Endothelial cell of umbilical vein (primary cell): ENCODE measurements at regions not wholly inside any gene's neighbourhood (a gene's known extent, or its start where the extent isn't known, plus 50 kb on each side); places are given as distances from the start of the nearest gene placed in this dataset.

Source experiments
- BruUV-seq: library from RNA; stranded (reverse); fragments of 400-500 nt; replicated peaks from 2 replicates; lab custom pipeline; 2021; lab: Mats Ljungman, UMichigan
- CTCF ChIA-PET: fragments of 300-600, 350-600 bp; sonication (Branson Sonifier 250); formaldehyde crosslinking; loops from one replicate; lab custom pipeline; 2021; ENCODE audit warnings: antibody characterized with exemption, inconsistent platforms; lab: Charles Lee
- POLR2A ChIA-PET: fragments of 300-600, 350-600 bp; sonication (Branson Sonifier 250); formaldehyde crosslinking; loops from one replicate; lab custom pipeline; 2021; ENCODE audit warnings: antibody characterized with exemption, inconsistent platforms; lab: Charles Lee
- DNase-seq: peaks from one replicate; pipeline ENCODE4 v3.0.0-alpha.2; 2011; ENCODE audit warnings: low read depth, low spot score
- FAIRE-seq: peaks from 2 replicates; lab custom pipeline; 2011; peaks lifted over from hg19 to GRCh38; lab: Jason Lieb, UNC
- H2AFZ ChIP-seq: 2 replicates; pipeline ENCODE4 v1.6.0; 2012; ENCODE audit warnings: low read depth, low read length, control low read depth, inconsistent platforms
- H3K27ac ChIP-seq: 2 replicates; pipeline ENCODE4 v1.5.1; 2011; ENCODE audit warnings: low read depth, mild to moderate bottlenecking, control low read depth, low read length, moderate library complexity; ENCODE audit not compliant: insufficient read depth
- H3K27me3 ChIP-seq, 2 experiments: 2 replicates each; pipeline versions ENCODE4 v1.6.0 to v1.6.1; 2011; ENCODE audit warnings: low read length in 2 of 2, mixed read lengths in 1 of 2; ENCODE audit not compliant: control insufficient read depth in 2 of 2, insufficient read depth in 2 of 2
- H3K36me3 ChIP-seq, 2 experiments: 2 replicates in 1 of 2; 3 replicates in 1 of 2; pipeline ENCODE4 v1.5.1; 2011; ENCODE audit warnings: low read length in 2 of 2, mild to moderate bottlenecking in 1 of 2, moderate library complexity in 1 of 2; ENCODE audit not compliant: control insufficient read depth in 2 of 2, insufficient read depth in 2 of 2; ENCODE audit errors: extremely low read depth in 1 of 2
- H3K4me1 ChIP-seq: 3 replicates; pipeline ENCODE4 v1.5.1; 2011; ENCODE audit warnings: mild to moderate bottlenecking, low read length; ENCODE audit not compliant: control insufficient read depth, insufficient read depth; ENCODE audit errors: extremely low read depth
- H3K4me2 ChIP-seq: 2 replicates; pipeline ENCODE4 v1.6.1; 2011; ENCODE audit warnings: low read length, control low read depth, mixed read lengths; ENCODE audit not compliant: insufficient read depth
- H3K4me3 ChIP-seq, 3 experiments: fragments of 200-600 bp in 1 of 3; sonication (generic), shearing (Covaris generic) in 1 of 3; replicated peaks in 1 of 3; 2 replicates each; pipeline ENCODE4 v1.5.1; 2011 to 2016; ENCODE audit warnings: control low read depth in 3 of 3, low read length in 3 of 3, mild to moderate bottlenecking in 2 of 3, inconsistent platforms in 1 of 3, low read depth in 1 of 3, moderate library complexity in 1 of 3; ENCODE audit not compliant: insufficient read depth in 1 of 3
- H3K79me2 ChIP-seq: 2 replicates; pipeline ENCODE4 v1.6.0; 2012; ENCODE audit warnings: low read length, inconsistent platforms; ENCODE audit not compliant: control insufficient read depth, insufficient read depth
- H3K9ac ChIP-seq: replicated peaks from 2 replicates; pipeline ENCODE3; 2011; ENCODE audit warnings: low read length, control low read depth; ENCODE audit not compliant: insufficient read depth; ENCODE audit errors: extremely low read depth
- H3K9me1 ChIP-seq: replicated peaks from 3 replicates; pipeline ENCODE4 v1.6.0; 2011; ENCODE audit warnings: mild to moderate bottlenecking, low read length; ENCODE audit not compliant: control insufficient read depth, insufficient read depth; ENCODE audit errors: extremely low read depth
- H3K9me3 ChIP-seq: replicated peaks from 2 replicates; pipeline ENCODE4 v1.5.1; 2012; ENCODE audit warnings: low read length, inconsistent platforms; ENCODE audit not compliant: control insufficient read depth, insufficient read depth
- H4K20me1 ChIP-seq: replicated peaks from 2 replicates; pipeline ENCODE3; 2011; ENCODE audit warnings: mild to moderate bottlenecking, low read length; ENCODE audit not compliant: control insufficient read depth, insufficient read depth; ENCODE audit errors: extremely low read depth
- FOS ChIP-seq: IDR thresholded peaks from 2 replicates; pipeline ENCODE4 v1.6.1; 2011; ENCODE audit warnings: mild to moderate bottlenecking, low read length, moderate library complexity, borderline replicate concordance; ENCODE audit not compliant: insufficient read depth
- GATA2 ChIP-seq: IDR thresholded peaks from 2 replicates; pipeline ENCODE4 v1.7.0; 2011; ENCODE audit warnings: low read depth, mild to moderate bottlenecking, moderate library complexity, mixed read lengths, low read length; ENCODE audit not compliant: insufficient read length, insufficient read depth
- JUN ChIP-seq: IDR thresholded peaks from 2 replicates; pipeline ENCODE4 v1.6.1; 2011; ENCODE audit warnings: borderline replicate concordance, low read depth; ENCODE audit not compliant: insufficient read length, insufficient read depth
- MYC ChIP-seq: IDR thresholded peaks from one replicate; pipeline ENCODE4 v1.6.1; 2011; ENCODE audit warnings: mild to moderate bottlenecking, low read depth, low read length
- POLR2A ChIP-seq: IDR thresholded peaks from 2 replicates; pipeline ENCODE4 v1.6.1; 2012; ENCODE audit warnings: low read depth, mild to moderate bottlenecking, control low read depth, low read length
- POLR2AphosphoS5 ChIP-seq: IDR thresholded peaks from 2 replicates; pipeline ENCODE4 v1.6.1; 2012; ENCODE audit warnings: low read depth, mild to moderate bottlenecking, control low read depth, low read length, moderate library complexity; ENCODE audit not compliant: insufficient read depth
- dilution Hi-C: fragments of 300-500 bp; cut with MboI; formaldehyde crosslinking; loops from one replicate; pipeline ENCODE4 v1.15.0; 2019; ENCODE audit warnings: low sequenced_read_pairs; ENCODE audit not compliant: extremely low pct_ligation_motif_present
- intact Hi-C: fragments of 100-400 bp; cut with micrococcal nuclease; formaldehyde crosslinking; loops from one replicate; pipeline ENCODE4 v1.10.0; 2022
- TF ChIP-seq, protein P1 (sequence below), 2 donors: IDR thresholded peaks; 1 replicate in 1 of 2; 2 replicates in 1 of 2; pipeline ENCODE4 v1.5.1; 2011; ENCODE audit warnings: low read length in 2 of 2, mild to moderate bottlenecking in 2 of 2, moderate library complexity in 2 of 2, control low read depth in 1 of 2, inconsistent platforms in 1 of 2, low read depth in 1 of 2; ENCODE audit not compliant: insufficient read depth in 1 of 2; ENCODE audit errors: extremely low read depth in 1 of 2

- TF ChIP-seq GATA2 = no peak
- TF ChIP-seq, protein P1, sequence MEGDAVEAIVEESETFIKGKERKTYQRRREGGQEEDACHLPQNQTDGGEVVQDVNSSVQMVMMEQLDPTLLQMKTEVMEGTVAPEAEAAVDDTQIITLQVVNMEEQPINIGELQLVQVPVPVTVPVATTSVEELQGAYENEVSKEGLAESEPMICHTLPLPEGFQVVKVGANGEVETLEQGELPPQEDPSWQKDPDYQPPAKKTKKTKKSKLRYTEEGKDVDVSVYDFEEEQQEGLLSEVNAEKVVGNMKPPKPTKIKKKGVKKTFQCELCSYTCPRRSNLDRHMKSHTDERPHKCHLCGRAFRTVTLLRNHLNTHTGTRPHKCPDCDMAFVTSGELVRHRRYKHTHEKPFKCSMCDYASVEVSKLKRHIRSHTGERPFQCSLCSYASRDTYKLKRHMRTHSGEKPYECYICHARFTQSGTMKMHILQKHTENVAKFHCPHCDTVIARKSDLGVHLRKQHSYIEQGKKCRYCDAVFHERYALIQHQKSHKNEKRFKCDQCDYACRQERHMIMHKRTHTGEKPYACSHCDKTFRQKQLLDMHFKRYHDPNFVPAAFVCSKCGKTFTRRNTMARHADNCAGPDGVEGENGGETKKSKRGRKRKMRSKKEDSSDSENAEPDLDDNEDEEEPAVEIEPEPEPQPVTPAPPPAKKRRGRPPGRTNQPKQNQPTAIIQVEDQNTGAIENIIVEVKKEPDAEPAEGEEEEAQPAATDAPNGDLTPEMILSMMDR (IDR thresholded peaks at IDR 0.05; ENCODE audit: extremely low read depth in 1 of 2, insufficient read depth in 1 of 2, low read depth in 1 of 2, low read length in 2 of 2) = no peak
- no peak for TF ChIP-seq FOS
- no peak for TF ChIP-seq MYC
- TF ChIP-seq JUN = no peak
- TF ChIP-seq POLR2AphosphoS5 = no peak
- no peak for TF ChIP-seq POLR2A
- H3K9me3 ChIP-seq = no peaks in the 10 kb centered on the region
- intact Hi-C loops (no loop called here), dilution Hi-C loops (no loop called here)
- no peak overlapping the region for H2AFZ ChIP-seq
- no peak for DNase-seq
- H3K36me3 ChIP-seq = no peaks in the 10 kb centered on the region
- no TSS peak for BruUV-seq
- FAIRE-seq = no peak
- no peaks in the 10 kb centered on the region for H3K9me1 ChIP-seq
- H3K4me3 ChIP-seq = no peak overlapping the region
- ChIA-PET CTCF (no interaction called here), POLR2A (no interaction called here)
- peaks cover 4 to 7% of the 10 kb centered on the region in 2 experiments for H3K27me3 ChIP-seq
- no peak overlapping the region for H3K27ac ChIP-seq
- no peaks in the 10 kb centered on the region for H3K4me1 ChIP-seq
- H3K4me2 ChIP-seq = no peak overlapping the region
- no peaks in the 10 kb centered on the region for H4K20me1 ChIP-seq
- H3K79me2 ChIP-seq = no peaks in the 10 kb centered on the region
- no peak overlapping the region for H3K9ac ChIP-seq
Observed at GRCh38 chr4:26032142-26032541, 118.1 kb downstream of the SMIM20 start.
